Smooth muscle cell (in vitro differentiated cells): ENCODE measurements at regions not wholly inside any gene's neighbourhood (a gene's known extent, or its start where the extent isn't known, plus 50 kb on each side); places are given as distances from the start of the nearest gene placed in this dataset.

Source experiments
- DNase-seq: peaks from one replicate; lab custom pipeline; 2025; ENCODE audit not compliant: unreplicated experiment; lab: John Stamatoyannopoulos, UW
- H2AFZ ChIP-seq: fragments of 200-600 bp; sonication (generic); 2 replicates; pipeline ENCODE4 v1.6.0; 2016; ENCODE audit warnings: antibody characterized with exemption, low read depth, mild to moderate bottlenecking
- H3F3A ChIP-seq: fragments of 200-600 bp; sonication (generic); 2 replicates; pipeline ENCODE4 v1.6.0; 2017; ENCODE audit warnings: antibody characterized with exemption, low read depth
- H3K27ac ChIP-seq: fragments of 200-600 bp; sonication (generic); 2 replicates; pipeline ENCODE4 v1.5.1; 2016; ENCODE audit warnings: low read depth, mild to moderate bottlenecking
- H3K27me3 ChIP-seq: fragments of 200-600 bp; sonication (generic); 2 replicates; pipeline ENCODE4 v1.6.1; 2016; ENCODE audit warnings: low read depth, mild to moderate bottlenecking
- H3K36me3 ChIP-seq: fragments of 200-600 bp; sonication (generic); 2 replicates; pipeline ENCODE4 v1.5.1; 2016; ENCODE audit warnings: low read depth
- H3K4me1 ChIP-seq: fragments of 200-600 bp; sonication (generic); 2 replicates; pipeline ENCODE4 v1.5.1; 2016; ENCODE audit warnings: low read depth
- H3K4me2 ChIP-seq: fragments of 200-600 bp; sonication (generic); 2 replicates; pipeline ENCODE4 v1.6.0; 2016; ENCODE audit warnings: mild to moderate bottlenecking
- H3K4me3 ChIP-seq: fragments of 200-600 bp; sonication (generic); 2 replicates; pipeline ENCODE4 v1.5.1; 2016; ENCODE audit warnings: mild to moderate bottlenecking
- H3K79me2 ChIP-seq: fragments of 200-600 bp; sonication (generic); 2 replicates; pipeline ENCODE4 v1.6.0; 2016; ENCODE audit warnings: low read depth, mild to moderate bottlenecking
- H3K9ac ChIP-seq: fragments of 200-600 bp; sonication (generic); 2 replicates; pipeline ENCODE4 v1.6.0; 2016; ENCODE audit warnings: low read depth
- H3K9me3 ChIP-seq: fragments of 200-600 bp; sonication (generic); replicated peaks from 2 replicates; pipeline ENCODE4 v1.5.1; 2016; ENCODE audit warnings: low read depth
- H4K20me1 ChIP-seq: fragments of 200-600 bp; sonication (generic); 2 replicates; pipeline ENCODE4 v1.6.0; 2016; ENCODE audit warnings: low read depth
- CTCF ChIP-seq: fragments of 200-600 bp; sonication (generic); IDR thresholded peaks from 2 replicates; pipeline ENCODE4 v1.5.1; 2017; ENCODE audit warnings: borderline replicate concordance, mild to moderate bottlenecking, antibody characterized with exemption; ENCODE audit not compliant: insufficient read depth, poor library complexity, severe bottlenecking
- WGBS: methylation state at CpG from one replicate; pipeline ENCODE4 v1.1.7; 2016; ENCODE audit warnings: low lambda C conversion rate; 5-methylcytosine and 5-hydroxymethylcytosine counted together

DNA sequence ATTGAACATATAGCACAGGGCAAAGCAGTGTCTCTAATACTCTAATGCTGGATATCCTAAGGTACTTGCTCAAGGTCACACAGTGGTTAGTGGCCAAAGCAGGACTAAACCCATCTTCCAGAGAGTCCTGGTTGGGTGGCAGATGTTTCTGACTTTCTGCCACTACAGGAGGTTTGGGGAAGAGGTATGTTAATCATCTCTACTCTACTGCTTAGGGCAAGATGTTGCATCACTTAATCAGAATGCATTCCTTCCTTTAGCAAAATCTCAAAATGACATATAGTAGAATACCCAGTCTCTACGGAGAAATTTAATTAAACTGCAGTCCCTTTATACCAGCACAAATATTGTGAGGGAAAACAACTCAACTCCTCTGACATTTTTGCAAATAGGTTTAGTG, 190.7 kb upstream of the FAM241A start:
- Histone ChIP-seq H2AFZ (no peak overlapping the region), H4K20me1 (no peaks in the 10 kb centered on the region), H3K4me3 (no peak overlapping the region), H3K27me3 (no peaks in the 10 kb centered on the region), H3K4me1 (no peaks in the 10 kb centered on the region), H3F3A (no peaks in the 10 kb centered on the region), H3K9me3 (no peaks in the 10 kb centered on the region), H3K4me2 (no peak overlapping the region), H3K36me3 (no peaks in the 10 kb centered on the region), H3K9ac (no peak overlapping the region), H3K79me2 (no peaks in the 10 kb centered on the region), H3K27ac (no peak overlapping the region)
- TF ChIP-seq CTCF: no peak
- DNase-seq: no peak
- WGBS: 69% methylated on average over 1 of the region's 1 CpG

- no peak overlapping the region for H2AFZ ChIP-seq
- no peaks in the 10 kb centered on the region for H3K4me1 ChIP-seq
- H3K27me3 ChIP-seq: no peaks in the 10 kb centered on the region
- no peak overlapping the region for H3K4me3 ChIP-seq
- no peak for DNase-seq
- TF ChIP-seq CTCF: no peak
- H3K36me3 ChIP-seq: no peaks in the 10 kb centered on the region
- H3K4me2 ChIP-seq: no peak overlapping the region
- WGBS: 80% methylated on average over 4 of the region's 4 CpGs
- no peaks in the 10 kb centered on the region for H3K79me2 ChIP-seq
- no peaks in the 10 kb centered on the region for H4K20me1 ChIP-seq
- no peaks in the 10 kb centered on the region for H3F3A ChIP-seq
- H3K9me3 ChIP-seq: no peaks in the 10 kb centered on the region
- H3K9ac ChIP-seq: no peak overlapping the region
- no peak overlapping the region for H3K27ac ChIP-seq
Measured at GRCh38 chr4:111955001-111955400, 190.3 kb upstream of the FAM241A start.

DNA sequence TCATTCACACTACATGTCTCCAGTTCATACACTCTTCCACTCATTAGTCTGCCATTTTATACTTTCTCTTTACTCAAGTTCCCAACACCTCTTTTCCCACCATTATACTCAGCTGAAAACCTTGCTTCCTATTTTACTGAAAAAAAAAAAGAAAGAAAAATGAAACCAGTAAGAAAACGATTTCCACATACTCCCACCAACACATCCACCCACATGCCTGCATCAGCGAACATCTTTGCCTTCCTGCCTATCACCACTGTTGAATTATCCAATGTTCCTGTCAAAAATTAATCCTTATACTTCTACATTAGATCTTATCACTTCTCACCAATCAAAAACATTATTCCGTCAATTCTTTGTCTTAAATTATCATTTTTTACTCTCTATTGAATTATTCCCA, 188.1 kb upstream of the FAM241A start:
- DNase-seq: no peak
- Histone ChIP-seq H3K9me3 (no peaks in the 10 kb centered on the region), H3K4me3 (no peak overlapping the region), H3K27me3 (no peaks in the 10 kb centered on the region), H3K4me2 (no peak overlapping the region), H4K20me1 (no peaks in the 10 kb centered on the region), H3K36me3 (no peaks in the 10 kb centered on the region), H3K79me2 (no peaks in the 10 kb centered on the region), H3K9ac (no peak overlapping the region), H3F3A (no peaks in the 10 kb centered on the region), H3K27ac (no peak overlapping the region), H2AFZ (no peak overlapping the region), H3K4me1 (no peaks in the 10 kb centered on the region)
- 77% methylated on average over 3 of the region's 3 CpGs for WGBS
- TF ChIP-seq CTCF: no peak

- no peak for DNase-seq
- H3K4me1 ChIP-seq: no peaks in the 10 kb centered on the region
Measured at GRCh38 chr4:111957997-111958396, 187.3 kb upstream of the FAM241A start.

More at GRCh38 chr4:111957997-111958396, 187.3 kb upstream of the FAM241A start:
- Histone ChIP-seq H4K20me1 (no peaks in the 10 kb centered on the region), H3K4me2 (no peak overlapping the region), H3K9me3 (no peaks in the 10 kb centered on the region), H3F3A (no peaks in the 10 kb centered on the region), H2AFZ (no peak overlapping the region), H3K79me2 (no peaks in the 10 kb centered on the region), H3K27me3 (no peaks in the 10 kb centered on the region), H3K4me3 (no peak overlapping the region), H3K9ac (no peak overlapping the region), H3K27ac (no peak overlapping the region), H3K36me3 (no peaks in the 10 kb centered on the region)
- 93% methylated on average over 1 of the region's 1 CpG for WGBS
- no peak for TF ChIP-seq CTCF
